ENCODE measurements at regions not wholly inside any gene's neighbourhood (a gene's known extent, or its start where the extent isn't known, plus 50 kb on each side); places are given as distances from the start of the nearest gene placed in this dataset.

- TF ChIP-seq E2F1 (CRISPR knock-in tag; IDR thresholded peaks at IDR 0.05) (no peak), NFYB (IDR thresholded peaks at IDR 0.05; ENCODE audit: extremely low read depth, insufficient read length) (no peak), SRF (CRISPR knock-in tag; IDR thresholded peaks at IDR 0.05) (no peak), POLR2A (conservative IDR thresholded peaks at IDR 0.05) (no peak), RNF2 (IDR thresholded peaks at IDR 0.05) (no peak), ZNF282 (CRISPR knock-in tag; IDR thresholded peaks at IDR 0.05) (no peak), TRIM24 (IDR thresholded peaks at IDR 0.05) (no peak), ZC3H11A (IDR thresholded peaks at IDR 0.05; ENCODE audit: low read depth, low read length) (no peak), RFX5 (IDR thresholded peaks at IDR 0.05; ENCODE audit: low read depth, low read length) (no peak), MTA1 (IDR thresholded peaks at IDR 0.05; ENCODE audit: borderline replicate concordance) (no peak), TAF1 (IDR thresholded peaks at IDR 0.05; ENCODE audit: control insufficient read depth, extremely low read depth, insufficient read depth, low read length, severe bottlenecking) (no peak), CTCF (IDR thresholded peaks at IDR 0.05 in 2 of 3, conservative IDR thresholded peaks at IDR 0.05 in 1 of 3; ENCODE audit: insufficient read depth in 2 of 3, low read depth in 1 of 3, low read length in 3 of 3) (no peak), SIN3A (IDR thresholded peaks at IDR 0.05; ENCODE audit: borderline replicate concordance in 2 of 2, control insufficient read depth in 1 of 2, low read depth in 2 of 2, low read length in 2 of 2) (no peak), FOS (IDR thresholded peaks at IDR 0.05; ENCODE audit: extremely low read depth, insufficient read length) (no peak)
Measured at GRCh38 chr21:28857752-28858151, 134.9 kb downstream of the LTN1 start.
